PC-3 (cell line): ENCODE measurements at regions not wholly inside any gene's neighbourhood (a gene's known extent, or its start where the extent isn't known, plus 50 kb on each side); places are given as distances from the start of the nearest gene placed in this dataset.

Experiments
- EZH2 ChIP-seq: fragments of 300-600 bp; sonication (generic); IDR thresholded peaks from one replicate; pipeline ENCODE4 v1.6.1; 2017; ENCODE audit warnings: antibody characterized with exemption, mild to moderate bottlenecking, low read length; ENCODE audit not compliant: unreplicated experiment
- TF ChIP-seq, protein P1 (sequence below): fragments of 300-600 bp; sonication (generic); conservative IDR thresholded peaks from 2 replicates; pipeline ENCODE4 v1.5.1; 2017; ENCODE audit warnings: antibody characterized with exemption, low read depth, mild to moderate bottlenecking, low read length

GRCh38 chr1:172814428-172814827, 155.5 kb downstream of the FASLG start:
- TF ChIP-seq, protein P1, sequence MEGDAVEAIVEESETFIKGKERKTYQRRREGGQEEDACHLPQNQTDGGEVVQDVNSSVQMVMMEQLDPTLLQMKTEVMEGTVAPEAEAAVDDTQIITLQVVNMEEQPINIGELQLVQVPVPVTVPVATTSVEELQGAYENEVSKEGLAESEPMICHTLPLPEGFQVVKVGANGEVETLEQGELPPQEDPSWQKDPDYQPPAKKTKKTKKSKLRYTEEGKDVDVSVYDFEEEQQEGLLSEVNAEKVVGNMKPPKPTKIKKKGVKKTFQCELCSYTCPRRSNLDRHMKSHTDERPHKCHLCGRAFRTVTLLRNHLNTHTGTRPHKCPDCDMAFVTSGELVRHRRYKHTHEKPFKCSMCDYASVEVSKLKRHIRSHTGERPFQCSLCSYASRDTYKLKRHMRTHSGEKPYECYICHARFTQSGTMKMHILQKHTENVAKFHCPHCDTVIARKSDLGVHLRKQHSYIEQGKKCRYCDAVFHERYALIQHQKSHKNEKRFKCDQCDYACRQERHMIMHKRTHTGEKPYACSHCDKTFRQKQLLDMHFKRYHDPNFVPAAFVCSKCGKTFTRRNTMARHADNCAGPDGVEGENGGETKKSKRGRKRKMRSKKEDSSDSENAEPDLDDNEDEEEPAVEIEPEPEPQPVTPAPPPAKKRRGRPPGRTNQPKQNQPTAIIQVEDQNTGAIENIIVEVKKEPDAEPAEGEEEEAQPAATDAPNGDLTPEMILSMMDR, result no peak
- no peak for TF ChIP-seq EZH2
